OCI-LY7 (cell line): ENCODE measurements at regions not wholly inside any gene's neighbourhood (a gene's known extent, or its start where the extent isn't known, plus 50 kb on each side); places are given as distances from the start of the nearest gene placed in this dataset.

Experiments used
- EZH2phosphoT487 ChIP-seq: fragments of 200-600 bp; sonication (generic); IDR thresholded peaks from 2 replicates; pipeline ENCODE4 v1.6.1; 2018; ENCODE audit warnings: low read depth, borderline replicate concordance, mild to moderate bottlenecking, mixed run types, antibody characterized with exemption, low read length, moderate library complexity, mixed read lengths
- TF ChIP-seq, protein P1 (sequence below): fragments of 200-600 bp; sonication (generic); conservative IDR thresholded peaks from 2 replicates; pipeline ENCODE4 v1.5.1; 2014; ENCODE audit warnings: mild to moderate bottlenecking, antibody characterized with exemption, low read length, moderate library complexity, mixed read lengths

DNA sequence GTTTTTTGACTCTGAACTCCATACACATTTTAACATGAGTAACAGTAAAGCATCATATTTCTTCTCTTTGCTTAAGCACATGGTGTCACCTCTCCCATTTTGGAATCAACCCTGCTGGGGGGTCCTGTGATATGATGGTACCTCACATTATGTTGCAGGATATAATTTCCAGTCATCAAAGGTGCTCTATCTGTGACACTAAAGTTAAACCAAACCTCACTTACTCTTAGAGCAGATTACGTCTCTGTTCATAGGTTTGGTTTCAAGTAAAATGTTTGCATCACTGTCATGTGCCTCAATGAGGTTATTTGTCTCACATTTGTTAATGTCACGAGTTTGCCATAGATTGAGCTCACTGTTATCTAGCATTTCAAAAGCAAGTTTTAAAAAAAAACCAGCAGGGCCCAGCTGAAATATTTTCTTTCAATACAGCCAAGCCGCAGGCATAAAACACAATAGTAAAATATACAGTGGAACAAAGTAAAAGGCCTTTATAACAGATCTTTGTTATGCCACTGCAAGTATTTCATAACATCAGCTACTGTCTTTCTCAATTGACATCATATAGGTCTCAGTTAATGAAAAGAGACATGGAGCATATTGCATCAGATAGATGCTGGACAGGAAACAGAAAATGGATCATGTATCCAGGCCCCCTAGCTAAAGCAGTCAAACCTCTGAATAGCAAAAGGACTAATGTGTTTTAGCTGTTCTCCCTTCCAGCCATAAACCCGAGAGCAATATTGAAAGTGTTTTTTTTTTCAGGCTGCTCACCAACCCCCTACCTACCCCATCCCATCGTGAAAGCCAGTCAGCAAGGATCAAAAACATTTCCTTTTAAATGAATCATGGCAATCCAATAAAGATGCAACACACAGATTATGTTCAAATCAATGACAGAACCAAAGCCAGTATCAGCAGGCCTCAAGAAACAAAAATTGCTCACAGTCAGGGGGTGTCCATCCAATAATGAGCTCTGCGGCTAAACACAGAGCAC, 182.1 kb upstream of the ITGA1 start:
- TF ChIP-seq, protein P1, sequence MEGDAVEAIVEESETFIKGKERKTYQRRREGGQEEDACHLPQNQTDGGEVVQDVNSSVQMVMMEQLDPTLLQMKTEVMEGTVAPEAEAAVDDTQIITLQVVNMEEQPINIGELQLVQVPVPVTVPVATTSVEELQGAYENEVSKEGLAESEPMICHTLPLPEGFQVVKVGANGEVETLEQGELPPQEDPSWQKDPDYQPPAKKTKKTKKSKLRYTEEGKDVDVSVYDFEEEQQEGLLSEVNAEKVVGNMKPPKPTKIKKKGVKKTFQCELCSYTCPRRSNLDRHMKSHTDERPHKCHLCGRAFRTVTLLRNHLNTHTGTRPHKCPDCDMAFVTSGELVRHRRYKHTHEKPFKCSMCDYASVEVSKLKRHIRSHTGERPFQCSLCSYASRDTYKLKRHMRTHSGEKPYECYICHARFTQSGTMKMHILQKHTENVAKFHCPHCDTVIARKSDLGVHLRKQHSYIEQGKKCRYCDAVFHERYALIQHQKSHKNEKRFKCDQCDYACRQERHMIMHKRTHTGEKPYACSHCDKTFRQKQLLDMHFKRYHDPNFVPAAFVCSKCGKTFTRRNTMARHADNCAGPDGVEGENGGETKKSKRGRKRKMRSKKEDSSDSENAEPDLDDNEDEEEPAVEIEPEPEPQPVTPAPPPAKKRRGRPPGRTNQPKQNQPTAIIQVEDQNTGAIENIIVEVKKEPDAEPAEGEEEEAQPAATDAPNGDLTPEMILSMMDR, result no peak
- no peak for TF ChIP-seq EZH2phosphoT487
